AG04449 (cell line): ENCODE measurements at regions not wholly inside any gene's neighbourhood (a gene's known extent, or its start where the extent isn't known, plus 50 kb on each side); places are given as distances from the start of the nearest gene placed in this dataset.

ENCODE experiments used
- CTCF ChIA-PET: fragments of 350-600 bp; formaldehyde crosslinking; extraction: SDS; loops from one replicate; lab custom pipeline; 2021; ENCODE audit warnings: antibody characterized with exemption; lab: Yijun Ruan, JAX
- POLR2A ChIA-PET: fragments of 400-600, 350-600 bp; formaldehyde crosslinking; extraction: SDS; loops from one replicate; lab custom pipeline; 2020; ENCODE audit warnings: antibody characterized with exemption, inconsistent platforms; lab: Yijun Ruan, JAX
- DNase-seq: peaks from one replicate; pipeline ENCODE4 v3.0.0-alpha.2; 2010; ENCODE audit warnings: low read depth, low spot score
- H3K4me3 ChIP-seq: 2 replicates; pipeline ENCODE4 v1.5.1; 2011; ENCODE audit warnings: low read depth, mild to moderate bottlenecking, control low read depth, low read length
- TF ChIP-seq, protein P1 (sequence below): IDR thresholded peaks from one replicate; pipeline ENCODE4 v1.5.1; 2011; ENCODE audit warnings: mild to moderate bottlenecking, moderate library complexity, low read length, control low read depth, inconsistent platforms; ENCODE audit not compliant: insufficient read depth; ENCODE audit errors: missing control alignments

DNA sequence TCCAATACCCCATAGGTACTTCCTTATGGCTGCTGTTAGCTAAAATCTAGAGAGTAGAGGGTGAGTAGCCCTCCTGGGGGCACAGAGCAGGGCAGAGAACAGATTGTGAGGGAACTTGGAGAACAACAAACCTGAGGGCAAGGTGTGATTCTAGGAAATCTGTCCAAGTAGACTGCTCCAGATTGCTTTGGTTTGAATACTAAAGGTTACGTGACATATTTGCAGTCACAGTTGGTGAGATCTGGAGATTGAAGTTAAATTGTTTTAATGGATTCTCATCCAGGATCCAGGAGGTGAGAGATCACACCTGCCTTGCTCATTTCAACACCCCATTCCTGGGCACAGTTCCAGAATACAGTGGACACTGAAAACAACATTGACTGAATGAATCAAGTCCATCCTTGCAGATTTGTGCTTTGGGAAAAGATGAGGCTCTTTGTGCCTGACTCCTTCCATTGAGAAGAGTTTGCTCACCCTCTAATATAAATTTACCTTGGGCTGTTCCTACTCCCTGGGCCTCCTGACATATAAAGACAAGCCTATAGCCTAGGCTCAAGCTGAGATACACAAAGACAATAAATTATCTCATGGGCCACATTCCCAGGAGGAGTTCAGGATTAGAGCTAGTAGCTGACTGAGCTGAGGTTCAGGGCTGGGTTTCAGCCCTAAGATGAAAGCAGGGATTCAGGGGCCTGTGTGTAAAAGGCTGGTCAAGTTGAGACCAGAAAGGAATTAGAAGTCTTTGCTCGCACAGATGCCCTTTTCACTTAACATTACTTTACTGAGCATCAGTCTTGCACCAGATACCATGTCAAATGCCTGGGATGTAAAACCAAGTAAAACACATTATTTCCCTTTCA, 400.9 kb upstream of the MCTP2 start:
- ChIA-PET CTCF (interaction anchor here (0.9 kb wide), 1 partner anchor 157 kb away, joined by 3 read pairs; no protein-coding TSS in a partner anchor), POLR2A (no interaction called here)
- TF ChIP-seq, protein P1, sequence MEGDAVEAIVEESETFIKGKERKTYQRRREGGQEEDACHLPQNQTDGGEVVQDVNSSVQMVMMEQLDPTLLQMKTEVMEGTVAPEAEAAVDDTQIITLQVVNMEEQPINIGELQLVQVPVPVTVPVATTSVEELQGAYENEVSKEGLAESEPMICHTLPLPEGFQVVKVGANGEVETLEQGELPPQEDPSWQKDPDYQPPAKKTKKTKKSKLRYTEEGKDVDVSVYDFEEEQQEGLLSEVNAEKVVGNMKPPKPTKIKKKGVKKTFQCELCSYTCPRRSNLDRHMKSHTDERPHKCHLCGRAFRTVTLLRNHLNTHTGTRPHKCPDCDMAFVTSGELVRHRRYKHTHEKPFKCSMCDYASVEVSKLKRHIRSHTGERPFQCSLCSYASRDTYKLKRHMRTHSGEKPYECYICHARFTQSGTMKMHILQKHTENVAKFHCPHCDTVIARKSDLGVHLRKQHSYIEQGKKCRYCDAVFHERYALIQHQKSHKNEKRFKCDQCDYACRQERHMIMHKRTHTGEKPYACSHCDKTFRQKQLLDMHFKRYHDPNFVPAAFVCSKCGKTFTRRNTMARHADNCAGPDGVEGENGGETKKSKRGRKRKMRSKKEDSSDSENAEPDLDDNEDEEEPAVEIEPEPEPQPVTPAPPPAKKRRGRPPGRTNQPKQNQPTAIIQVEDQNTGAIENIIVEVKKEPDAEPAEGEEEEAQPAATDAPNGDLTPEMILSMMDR = no peak
- DNase-seq = peak; percentile 28
- H3K4me3 ChIP-seq = no peak overlapping the region

- no peak overlapping the region for H3K4me3 ChIP-seq
- TF ChIP-seq, protein P1 = no peak
- ChIA-PET POLR2A (interaction anchor here (0.7 kb wide), 2 partner anchors 110 to 757 kb away, joined by 3 to 7 read pairs; no protein-coding TSS in a partner anchor), CTCF (no interaction called here)
- DNase-seq = peak; percentile 78
Measured at GRCh38 chr15:93829115-93829870, 402.1 kb upstream of the MCTP2 start.

DNA sequence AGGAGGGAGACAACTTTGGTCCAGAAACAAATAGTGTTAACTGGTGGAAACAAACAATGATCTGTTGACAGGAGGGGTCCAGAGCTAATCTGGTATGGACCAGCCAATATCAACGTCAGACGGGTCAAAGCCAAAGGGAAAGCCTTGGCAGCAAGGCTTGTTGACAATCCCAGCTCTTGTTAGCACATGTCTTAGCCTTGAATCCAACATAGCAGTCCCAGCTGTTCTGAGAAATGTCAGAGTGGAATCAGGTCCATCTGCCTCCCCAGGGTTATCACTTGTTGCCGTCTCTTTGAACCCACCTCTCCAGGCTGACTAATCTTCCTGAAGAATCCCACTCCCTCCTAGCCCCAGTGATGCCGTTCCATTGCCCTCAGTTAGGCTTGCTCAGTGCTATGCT, 404.6 kb upstream of the MCTP2 start:
- CTCF ChIA-PET = no interaction called here
- TF ChIP-seq, protein P1 = no peak
- DNase-seq = no peak
- POLR2A ChIA-PET = no interaction called here
- H3K4me3 ChIP-seq = no peak overlapping the region

DNA sequence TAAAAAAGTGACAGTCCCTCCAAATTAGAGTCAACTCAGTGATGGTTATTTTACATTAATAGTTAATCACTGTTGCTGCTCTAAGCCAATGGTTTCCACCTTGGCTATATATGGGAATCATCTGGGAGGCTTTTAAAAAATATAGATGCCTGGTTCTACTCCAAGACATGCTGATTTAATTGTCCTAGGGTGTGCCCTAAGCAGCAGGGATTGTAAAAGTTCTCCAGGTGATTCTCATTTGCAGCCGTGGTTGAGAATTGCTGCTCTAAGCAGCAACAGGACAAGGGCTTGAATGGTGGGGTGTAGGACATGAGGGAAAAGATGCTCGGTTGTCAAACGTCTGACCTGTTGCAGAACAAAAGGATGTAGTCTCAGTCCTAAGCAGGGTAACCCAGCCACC, 405.1 kb upstream of the MCTP2 start:
- no peak overlapping the region for H3K4me3 ChIP-seq
- TF ChIP-seq, protein P1 = no peak
- POLR2A ChIA-PET = no interaction called here
- CTCF ChIA-PET = interaction anchor here (1.2 to 1.4 kb wide), 2 partner anchors 9 to 29 kb away, joined by 3 read pairs; no protein-coding TSS in a partner anchor
- no peak for DNase-seq

DNA sequence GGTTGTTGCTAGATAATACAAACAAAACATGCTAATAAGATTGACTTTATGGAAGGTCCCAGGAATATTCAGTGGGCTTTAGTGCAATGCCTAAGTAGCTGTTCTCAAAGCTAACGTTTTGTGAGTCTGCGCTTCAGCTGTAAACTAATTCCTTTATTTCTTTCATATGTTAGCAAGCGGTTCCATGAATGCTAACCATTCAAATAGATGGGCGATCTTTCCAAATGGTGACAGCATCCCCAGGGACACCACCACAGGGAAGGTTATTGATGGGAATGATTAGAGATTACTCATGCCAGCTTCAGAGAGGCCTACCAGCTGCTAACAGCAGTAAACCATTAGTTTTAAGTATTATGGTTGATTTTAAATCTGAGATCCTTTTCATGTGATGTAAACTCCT, 405.7 kb upstream of the MCTP2 start:
- DNase-seq = no peak
- TF ChIP-seq, protein P1 = no peak
- POLR2A ChIA-PET = no interaction called here
- CTCF ChIA-PET = interaction anchor here (1.2 to 1.4 kb wide), 2 partner anchors 9 to 30 kb away, joined by 3 read pairs; no protein-coding TSS in a partner anchor
- H3K4me3 ChIP-seq = no peak overlapping the region
